Naive thymus-derived CD8-positive, alpha-beta T cell (primary cell): ENCODE measurements at regions not wholly inside any gene's neighbourhood (a gene's known extent, or its start where the extent isn't known, plus 50 kb on each side); places are given as distances from the start of the nearest gene placed in this dataset.
"Not testable (repeated sequence)": the region's sequence is repeated elsewhere in the genome, so short reads cannot be mapped to it uniquely, and the experiment has no call there.

ENCODE experiments used
- ATAC-seq, 2 donors: fragments of 150-1000 bp; cut with Tn5 transposase in 1 of 2; sonication (Bioruptor Pico), chemical (Tn5 transposase) in 1 of 2; 1 replicate in 1 of 2; 2 replicates in 1 of 2; pipeline ENCODE4 v1.10.0; 2021; ENCODE audit warnings: mild to moderate bottlenecking in 2 of 2, moderate library complexity in 2 of 2
- POLR2A ChIA-PET: fragments of 350-600 bp; sonication (Branson Sonifier 250); formaldehyde crosslinking; loops from one replicate; lab custom pipeline; 2021; ENCODE audit warnings: antibody characterized with exemption; lab: Charles Lee
- DNase-seq, 10 donors: peaks; one replicate each; pipeline versions ENCODE4 v3.0.0 to v3.0.0-alpha.2; 2020 to 2022
- H3K27ac Mint-ChIP-seq, 10 donors: one replicate each; pipeline ENCODE4 v1.8.0; 2020 to 2022; ENCODE audit warnings: mild to moderate bottlenecking in 10 of 10, mixed read lengths in 10 of 10, moderate library complexity in 4 of 10, inconsistent platforms in 1 of 10
- H3K27me3 Mint-ChIP-seq, 5 donors: one replicate each; pipeline ENCODE4 v1.8.0; 2021 to 2022; ENCODE audit warnings: mixed read lengths in 5 of 5
- H3K36me3 Mint-ChIP-seq, 3 donors: one replicate each; pipeline ENCODE4 v1.8.0; 2020 to 2022; ENCODE audit warnings: mixed read lengths in 3 of 3, mild to moderate bottlenecking in 2 of 3, inconsistent platforms in 1 of 3
- H3K4me1 Mint-ChIP-seq, 4 donors: one replicate each; pipeline ENCODE4 v1.8.0; 2021 to 2022; ENCODE audit warnings: mixed read lengths in 4 of 4
- H3K4me3 Mint-ChIP-seq, 10 donors: one replicate each; pipeline ENCODE4 v1.8.0; 2020 to 2022; ENCODE audit warnings: mild to moderate bottlenecking in 10 of 10, mixed read lengths in 10 of 10, moderate library complexity in 6 of 10, inconsistent platforms in 1 of 10
- H3K9me3 Mint-ChIP-seq, 9 donors: one replicate each; pipeline ENCODE4 v1.8.0; 2020 to 2022; ENCODE audit warnings: mixed read lengths in 9 of 9, mild to moderate bottlenecking in 3 of 9, inconsistent platforms in 1 of 9, moderate library complexity in 1 of 9

GRCh38 chr17:45643591-45643990, 140.5 kb upstream of the CRHR1 start:
- H3K27ac Mint-ChIP-seq: peak overlapping the region in 1 of 10 donors; percentile 34

GRCh38 chr17:45644637-45645036, 139.5 kb upstream of the CRHR1 start:
- not testable (repeated sequence) for H3K27ac Mint-ChIP-seq, H3K9me3 Mint-ChIP-seq, H3K36me3 Mint-ChIP-seq, H3K4me3 Mint-ChIP-seq, DNase-seq, ATAC-seq, H3K27me3 Mint-ChIP-seq
- POLR2A ChIA-PET: interaction anchor here (0.6 kb wide), 1 partner anchor 369 kb away, joined by 3 read pairs; no protein-coding TSS in a partner anchor
- H3K4me1 Mint-ChIP-seq: peaks cover 17 to 39% (median 28%) of the 10 kb centered on the region in 4 donors

More at GRCh38 chr17:45643591-45643990, 140.5 kb upstream of the CRHR1 start:
- Mint-ChIP-seq H3K4me3 (no peak overlapping the region), H3K4me1 (peaks cover 16 to 37% (median 27%) of the 10 kb centered on the region in 4 donors), H3K9me3 (no peaks in the 10 kb centered on the region), H3K36me3 (peaks cover 0 to 12% (median 0%) of the 10 kb centered on the region in 3 donors), H3K27me3 (peaks cover 0 to 10% (median 0%) of the 10 kb centered on the region in 5 donors)
- no peak for DNase-seq
- no peak for ATAC-seq
- POLR2A ChIA-PET: no interaction called here

DNA sequence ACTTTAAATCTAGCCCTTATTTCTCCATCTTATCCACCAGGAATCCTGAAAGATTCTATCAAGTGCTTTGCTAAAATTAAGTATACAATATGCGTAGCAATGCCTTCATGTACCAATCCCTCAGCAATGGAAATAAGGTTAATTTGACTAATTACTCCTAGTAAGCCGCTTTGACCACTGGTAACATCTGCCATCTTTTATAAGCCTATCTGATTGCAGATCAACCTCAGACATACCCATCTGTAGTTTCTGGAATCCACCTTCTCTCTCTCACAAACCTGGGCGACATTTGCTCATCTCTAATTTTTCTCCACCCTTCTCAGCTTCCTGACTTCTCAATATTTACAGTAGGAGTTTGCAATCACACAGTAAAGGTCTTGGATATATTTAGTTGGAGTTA, 138.8 kb upstream of the CRHR1 start:
- POLR2A ChIA-PET: no interaction called here
- Mint-ChIP-seq H3K27ac (no peak overlapping the region), H3K9me3 (no peaks in the 10 kb centered on the region), H3K4me1 (peaks cover 13 to 34% (median 23%) of the 10 kb centered on the region in 4 donors), H3K4me3 (no peak overlapping the region), H3K27me3 (peaks cover 0 to 10% (median 0%) of the 10 kb centered on the region in 5 donors), H3K36me3 (peaks cover 0 to 2% (median 0%) of the 10 kb centered on the region in 3 donors)
- ATAC-seq (no peak), DNase-seq (no peak)

DNA sequence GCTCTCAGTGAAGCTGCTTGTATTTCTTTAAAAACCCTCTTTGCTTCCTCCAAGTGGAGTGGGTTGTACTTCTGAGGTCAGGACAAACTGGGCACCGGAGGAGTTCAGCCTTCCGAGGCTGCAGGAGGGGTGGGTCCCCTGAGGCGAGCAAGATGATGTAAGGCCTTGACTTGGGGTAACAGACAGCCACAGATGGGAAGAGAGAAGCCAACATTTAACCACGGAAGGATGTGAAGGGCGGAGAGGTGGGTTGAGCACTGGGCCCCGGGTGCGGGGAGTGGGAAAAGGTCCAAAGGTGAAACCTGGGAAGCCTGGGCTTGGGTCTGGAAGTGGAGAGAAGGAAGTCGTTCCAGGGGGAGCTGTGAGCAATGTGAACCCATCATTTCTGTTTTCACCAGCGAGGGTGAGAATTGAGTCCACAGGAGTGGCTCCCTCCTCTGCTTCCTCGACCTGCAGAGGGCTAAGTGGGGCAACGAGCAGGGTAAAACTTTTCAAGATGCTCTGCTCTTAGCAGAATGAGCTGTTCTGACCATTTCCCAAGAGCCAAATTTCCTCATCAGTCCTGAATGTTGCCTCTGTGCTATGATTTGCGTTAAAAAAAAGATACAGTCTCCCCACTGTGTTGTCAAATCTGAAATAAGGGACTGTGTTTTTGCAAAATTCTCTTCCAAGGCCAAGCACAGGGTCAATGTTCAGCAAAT, 137.7 kb upstream of the CRHR1 start:
- Mint-ChIP-seq H3K4me3 (peak overlapping the region in 2 of 10 donors; percentile 35 to 55), H3K27me3 (peaks cover 0 to 10% (median 0%) of the 10 kb centered on the region in 5 donors), H3K27ac (peak overlapping the region in 3 of 10 donors; percentile 22 to 59 (median 41)), H3K9me3 (no peaks in the 10 kb centered on the region), H3K36me3 (no peaks in the 10 kb centered on the region), H3K4me1 (peaks cover 11 to 27% (median 18%) of the 10 kb centered on the region in 4 donors)
- POLR2A ChIA-PET: interaction anchor here (0.7 kb wide), 1 partner anchor 161 kb away, joined by 3 read pairs; no protein-coding TSS in a partner anchor
- peak in 1 of 10 donors; percentile 9 for DNase-seq
- peak in 1 of 2 donors; percentile 36 for ATAC-seq

DNA sequence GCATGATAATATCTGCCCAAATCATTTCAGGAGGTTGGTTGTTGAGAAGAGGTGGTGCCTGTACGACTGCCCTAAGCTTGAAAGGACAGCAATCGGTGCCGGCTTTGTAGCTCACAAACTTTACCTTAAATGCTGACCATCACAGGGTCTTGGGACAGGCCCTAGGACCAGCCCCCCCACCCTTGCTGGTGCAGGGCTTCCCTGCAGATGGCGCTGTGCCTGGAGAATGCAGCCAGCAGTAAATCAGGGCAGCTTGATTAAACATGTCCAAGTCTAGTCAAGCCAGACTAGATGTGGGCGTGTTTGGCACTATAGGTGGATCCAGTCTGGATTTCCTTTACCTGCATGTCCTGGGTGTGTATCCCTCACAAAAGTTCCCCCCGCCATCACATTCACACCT, 135.5 kb upstream of the CRHR1 start:
- no peak for DNase-seq
- no peaks in the 10 kb centered on the region for H3K36me3 Mint-ChIP-seq
- H3K9me3 Mint-ChIP-seq: no peaks in the 10 kb centered on the region
- peaks cover 11 to 27% (median 16%) of the 10 kb centered on the region in 4 donors for H3K4me1 Mint-ChIP-seq
- no peak overlapping the region for H3K4me3 Mint-ChIP-seq
- peaks cover 0 to 16% (median 0%) of the 10 kb centered on the region in 5 donors for H3K27me3 Mint-ChIP-seq
- POLR2A ChIA-PET: no interaction called here
- ATAC-seq: no peak
- no peak overlapping the region for H3K27ac Mint-ChIP-seq

GRCh38 chr17:45649796-45650195, 134.3 kb upstream of the CRHR1 start:
- Mint-ChIP-seq H3K27ac (no peak overlapping the region), H3K4me3 (no peak overlapping the region), H3K4me1 (peaks cover 11 to 27% (median 16%) of the 10 kb centered on the region in 4 donors), H3K36me3 (no peaks in the 10 kb centered on the region), H3K27me3 (peaks cover 0 to 16% (median 0%) of the 10 kb centered on the region in 5 donors), H3K9me3 (no peaks in the 10 kb centered on the region)
- no peak for DNase-seq
- POLR2A ChIA-PET: no interaction called here
- ATAC-seq: no peak

DNA sequence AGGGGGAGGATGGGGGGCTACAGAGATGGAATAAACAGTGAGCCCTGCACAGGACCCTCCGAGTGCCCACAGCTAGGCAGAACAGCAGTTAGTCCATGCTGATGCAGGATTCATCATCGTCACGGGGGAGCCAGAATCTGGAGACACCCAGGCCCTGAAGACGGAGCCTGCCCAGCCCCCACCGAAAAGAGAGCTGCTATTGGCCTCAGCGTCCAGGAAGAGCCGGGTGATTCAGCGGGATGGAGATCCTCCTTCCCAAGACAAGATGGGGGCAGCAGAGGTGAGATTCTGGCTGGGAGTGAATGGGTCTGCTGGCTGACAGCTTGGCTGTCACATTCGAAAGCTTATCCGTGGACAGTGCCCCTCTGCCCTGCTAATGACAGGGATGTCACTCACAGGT, 133.6 kb upstream of the CRHR1 start:
- POLR2A ChIA-PET: no interaction called here
- Mint-ChIP-seq H3K4me1 (peaks cover 11 to 27% (median 16%) of the 10 kb centered on the region in 4 donors), H3K36me3 (no peaks in the 10 kb centered on the region), H3K27ac (no peak overlapping the region), H3K27me3 (peaks cover 0 to 15% (median 0%) of the 10 kb centered on the region in 5 donors), H3K4me3 (no peak overlapping the region), H3K9me3 (no peaks in the 10 kb centered on the region)
- ATAC-seq (no peak), DNase-seq (no peak)

DNA sequence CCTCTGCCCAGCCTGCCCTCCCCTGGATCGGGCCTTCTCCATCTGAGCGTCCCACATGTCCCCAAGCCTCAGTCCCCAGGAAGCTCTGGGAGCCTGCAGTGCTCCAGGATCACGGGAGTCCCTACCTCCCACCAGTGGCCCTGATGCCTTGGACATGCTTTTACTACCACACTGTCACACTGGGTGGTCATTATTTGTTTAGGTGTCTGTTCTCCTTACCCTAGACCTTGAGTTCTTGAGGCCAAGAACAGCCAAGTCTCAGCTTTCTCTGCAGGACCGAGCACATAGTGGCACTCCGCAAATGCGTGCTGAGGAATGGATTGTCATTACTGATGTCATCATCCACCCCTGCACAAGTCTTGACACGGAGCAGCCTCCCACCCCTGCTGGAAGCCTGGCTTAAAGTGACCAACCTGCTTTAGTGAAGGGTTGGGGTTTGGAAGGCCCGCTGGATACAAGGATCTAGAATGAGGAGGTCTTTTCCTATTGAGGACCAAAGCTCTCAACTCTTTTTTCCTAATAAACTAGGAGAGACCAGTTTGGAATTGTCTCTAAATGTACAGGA, 132.9 kb upstream of the CRHR1 start:
- Mint-ChIP-seq H3K36me3 (no peaks in the 10 kb centered on the region), H3K27me3 (peaks cover 0 to 15% (median 0%) of the 10 kb centered on the region in 5 donors), H3K4me3 (no peak overlapping the region), H3K27ac (no peak overlapping the region), H3K9me3 (no peaks in the 10 kb centered on the region), H3K4me1 (peaks cover 9 to 25% (median 13%) of the 10 kb centered on the region in 4 donors)
- POLR2A ChIA-PET: no interaction called here
- ATAC-seq (no peak), DNase-seq (no peak)

DNA sequence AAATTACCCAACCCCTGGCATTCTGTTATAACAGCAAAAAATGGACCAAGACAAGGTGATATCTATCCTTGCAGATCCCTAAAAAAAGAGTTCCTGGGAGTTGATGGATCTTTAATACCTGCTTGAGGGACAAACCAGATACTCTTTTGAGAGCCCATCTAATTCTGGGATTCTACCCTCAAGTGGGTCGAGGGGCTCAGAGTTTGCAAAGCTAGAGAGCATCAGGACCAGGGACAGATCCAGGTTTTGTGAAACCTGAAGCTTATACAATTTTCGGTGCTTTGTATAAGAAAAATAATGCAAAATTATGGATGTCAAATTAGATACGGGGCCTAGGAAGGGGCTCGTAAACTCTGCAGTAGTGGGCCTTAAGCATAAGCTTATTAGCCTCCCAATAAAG, 130.5 kb upstream of the CRHR1 start:
- Mint-ChIP-seq H3K27me3 (peaks cover 0 to 8% (median 1%) of the 10 kb centered on the region in 5 donors), H3K4me1 (peaks cover 0 to 5% (median 2%) of the 10 kb centered on the region in 4 donors), H3K27ac (no peak overlapping the region), H3K9me3 (no peaks in the 10 kb centered on the region), H3K36me3 (no peaks in the 10 kb centered on the region), H3K4me3 (no peak overlapping the region)
- POLR2A ChIA-PET: no interaction called here
- no peak for DNase-seq
- ATAC-seq: no peak

- Mint-ChIP-seq H3K4me1 (no peaks in the 10 kb centered on the region), H3K36me3 (no peaks in the 10 kb centered on the region), H3K9me3 (no peaks in the 10 kb centered on the region), H3K27ac (no peak overlapping the region), H3K27me3 (peaks cover under 1 to 20% (median 13%) of the 10 kb centered on the region in 5 donors), H3K4me3 (no peak overlapping the region)
- no peak for ATAC-seq
- POLR2A ChIA-PET: no interaction called here
- DNase-seq: no peak
These were observed 127.5 kb upstream of the CRHR1 start for GRCh38 chr17:45656527-45657181.

DNA sequence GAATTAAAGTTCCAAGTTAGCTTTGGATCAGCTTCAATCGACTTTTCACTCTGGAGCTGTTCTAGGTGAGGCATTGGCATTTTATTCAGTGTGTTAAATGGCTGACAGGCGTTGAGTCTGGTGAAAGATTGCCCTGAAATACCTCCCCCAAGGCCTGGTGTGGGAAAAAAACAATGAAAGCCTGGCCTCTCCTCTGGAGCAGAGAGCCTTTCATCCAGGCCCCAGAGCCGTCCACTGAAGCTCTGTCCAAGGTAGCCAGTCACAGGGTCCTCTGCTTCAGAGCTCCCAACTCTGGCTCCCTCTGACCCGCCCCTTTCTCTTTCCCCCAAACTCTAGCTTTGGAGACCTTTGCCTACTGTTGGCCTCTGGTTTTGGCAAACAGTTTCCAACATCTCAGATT, 123.6 kb upstream of the CRHR1 start:
- POLR2A ChIA-PET: no interaction called here
- DNase-seq: no peak
- H3K9me3 Mint-ChIP-seq: peaks cover 0 to 8% (median 0%) of the 10 kb centered on the region in 9 donors

DNA sequence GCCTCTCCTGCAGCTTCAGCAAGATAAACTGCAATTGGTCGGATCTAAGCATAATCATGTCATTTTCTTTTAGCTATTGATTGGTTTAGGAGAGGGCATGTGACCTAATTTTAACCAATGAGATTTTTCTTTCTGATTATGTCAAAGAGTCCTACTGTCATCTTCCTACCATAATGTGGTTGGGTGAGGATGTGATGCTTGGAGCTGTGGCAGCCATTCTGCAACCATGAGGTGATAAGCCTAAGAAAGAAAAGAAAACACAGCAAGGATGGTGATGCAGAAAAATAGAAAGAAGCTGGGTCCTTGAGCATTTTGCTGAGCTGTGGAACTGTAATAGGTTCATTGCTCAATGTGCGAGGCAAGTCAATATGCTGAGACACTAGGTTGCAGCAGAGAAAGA, 121.7 kb upstream of the CRHR1 start:
- POLR2A ChIA-PET: no interaction called here
- Mint-ChIP-seq H3K4me1 (peaks cover 0 to 2% (median 0%) of the 10 kb centered on the region in 4 donors), H3K36me3 (peaks cover 0 to 7% (median 3%) of the 10 kb centered on the region in 3 donors), H3K27me3 (peaks cover 14 to 38% (median 27%) of the 10 kb centered on the region in 5 donors), H3K27ac (no peak overlapping the region), H3K9me3 (peaks cover 0 to 8% (median 0%) of the 10 kb centered on the region in 9 donors), H3K4me3 (no peak overlapping the region)
- no peak for DNase-seq
- no peak for ATAC-seq

More for the DNA sequence above, 123.6 kb upstream of the CRHR1 start:
- no peak for ATAC-seq
- Mint-ChIP-seq H3K27me3 (peaks cover 14 to 38% (median 26%) of the 10 kb centered on the region in 5 donors), H3K4me3 (no peak overlapping the region), H3K4me1 (peaks cover 0 to 2% (median 0%) of the 10 kb centered on the region in 4 donors), H3K27ac (no peak overlapping the region), H3K36me3 (peaks cover 0 to 7% (median 3%) of the 10 kb centered on the region in 3 donors)
